ENCODE measurements at regions not wholly inside any gene's neighbourhood (a gene's known extent, or its start where the extent isn't known, plus 50 kb on each side); places are given as distances from the start of the nearest gene placed in this dataset.

- Histone ChIP-seq H3K9ac (no peak overlapping the region), H3K4me3 (ENCODE audit: low read depth in 2 of 2, low read length in 1 of 2) (peak overlapping the region in 1 of 2 experiments; percentile 27; a peak in 1 of 4 replicates), H3K27me3 (ENCODE audit: insufficient read depth) (no peaks in the 10 kb centered on the region), H3K9me3 (no peaks in the 10 kb centered on the region), H3K36me3 (replicated peaks in 1 of 2; ENCODE audit: control insufficient read depth in 1 of 2, insufficient read depth in 2 of 2, low read length in 1 of 2) (no peaks in the 10 kb centered on the region), H3F3A (replicated peaks; ENCODE audit: insufficient read depth) (no peaks in the 10 kb centered on the region), H3K4me1 (ENCODE audit: control insufficient read depth in 1 of 2, insufficient read depth in 2 of 2, low read depth in 1 of 2, low read length in 1 of 2) (peaks cover 0 to 8% of the 10 kb centered on the region in 2 experiments; a peak in 1 of 4 replicates), H4K20me1 (ENCODE audit: insufficient read depth) (no peaks in the 10 kb centered on the region), H2AFZ (ENCODE audit: low read depth) (peak overlapping the region; percentile 50; the same call in 1 of the 2 replicates), H3K9me2 (no peaks in the 10 kb centered on the region; the same call in 1 of the 2 replicates), H3K79me2 (ENCODE audit: insufficient read depth) (no peaks in the 10 kb centered on the region), H3K4me2 (peak overlapping the region; percentile 65), H3K27ac (ENCODE audit: low read depth in 2 of 2, low read length in 1 of 2) (no peak overlapping the region)
- no peak for DNase-seq
- CTCF ChIA-PET = interaction anchor here (1.6 kb wide), 1 partner anchor 10 kb away, joined by 3 read pairs; no protein-coding TSS in a partner anchor
- POLR2A ChIA-PET = no interaction called here
- 11% methylated on average over 3 of the region's 3 CpGs for WGBS (ENCODE audit: low lambda C conversion rate)
- no peak for TF ChIP-seq PBX3 (IDR thresholded peaks at IDR 0.05)
- no peak for TF ChIP-seq MXI1 (IDR thresholded peaks at IDR 0.05; ENCODE audit: low read depth, low read length)
- TF ChIP-seq TEAD4 (IDR thresholded peaks at IDR 0.05; ENCODE audit: borderline replicate concordance, insufficient read depth) = no peak
- no peak for TF ChIP-seq EP300 (IDR thresholded peaks at IDR 0.05; ENCODE audit: borderline replicate concordance in 1 of 2, low read depth in 1 of 2, low read length in 1 of 2)
- TF ChIP-seq CHD2 (IDR thresholded peaks at IDR 0.05; ENCODE audit: low read length, partially characterized antibody) = no peak
- no peak for TF ChIP-seq RXRA (IDR thresholded peaks at IDR 0.05; ENCODE audit: borderline replicate concordance, low read depth)
- TF ChIP-seq, protein P1, sequence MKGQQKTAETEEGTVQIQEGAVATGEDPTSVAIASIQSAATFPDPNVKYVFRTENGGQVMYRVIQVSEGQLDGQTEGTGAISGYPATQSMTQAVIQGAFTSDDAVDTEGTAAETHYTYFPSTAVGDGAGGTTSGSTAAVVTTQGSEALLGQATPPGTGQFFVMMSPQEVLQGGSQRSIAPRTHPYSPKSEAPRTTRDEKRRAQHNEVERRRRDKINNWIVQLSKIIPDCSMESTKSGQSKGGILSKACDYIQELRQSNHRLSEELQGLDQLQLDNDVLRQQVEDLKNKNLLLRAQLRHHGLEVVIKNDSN (IDR thresholded peaks at IDR 0.05; ENCODE audit: borderline replicate concordance, low read depth) = no peak
- TF ChIP-seq NFIC (IDR thresholded peaks at IDR 0.05; ENCODE audit: borderline replicate concordance) = no peak
Observed at GRCh38 chr2:35963824-35964223, 391.8 kb upstream of the CRIM1 start.

- Histone ChIP-seq H4K20me1 (ENCODE audit: insufficient read depth) (no peaks in the 10 kb centered on the region), H3K9me2 (no peaks in the 10 kb centered on the region; the same call in 1 of the 2 replicates), H3F3A (replicated peaks; ENCODE audit: insufficient read depth) (no peaks in the 10 kb centered on the region), H3K27ac (ENCODE audit: low read depth in 2 of 2, low read length in 1 of 2) (no peak overlapping the region), H3K4me2 (peak overlapping the region; percentile 65; the same call in 1 of the 2 replicates), H3K36me3 (replicated peaks in 1 of 2; ENCODE audit: control insufficient read depth in 1 of 2, insufficient read depth in 2 of 2, low read length in 1 of 2) (no peaks in the 10 kb centered on the region), H3K4me3 (ENCODE audit: low read depth in 2 of 2, low read length in 1 of 2) (no peak overlapping the region), H3K9ac (no peak overlapping the region), H2AFZ (ENCODE audit: low read depth) (no peak overlapping the region), H3K9me3 (no peaks in the 10 kb centered on the region), H3K79me2 (ENCODE audit: insufficient read depth) (no peaks in the 10 kb centered on the region), H3K4me1 (ENCODE audit: control insufficient read depth in 1 of 2, insufficient read depth in 2 of 2, low read depth in 1 of 2, low read length in 1 of 2) (peaks cover 0 to 8% of the 10 kb centered on the region in 2 experiments; a peak in 1 of 4 replicates), H3K27me3 (ENCODE audit: insufficient read depth) (no peaks in the 10 kb centered on the region)
- ChIA-PET POLR2A (no interaction called here), CTCF (interaction anchor here (1.6 kb wide), 1 partner anchor 10 kb away, joined by 3 read pairs; no protein-coding TSS in a partner anchor)
- no peak for TF ChIP-seq SIN3A (IDR thresholded peaks at IDR 0.05; ENCODE audit: borderline replicate concordance, low read depth, low read length)
- no peak for TF ChIP-seq FOXJ3 (CRISPR knock-in tag; IDR thresholded peaks at IDR 0.05)
- no peak for TF ChIP-seq YY1 (IDR thresholded peaks at IDR 0.05; ENCODE audit: low read depth)
- TF ChIP-seq EZH2phosphoT487 (IDR thresholded peaks at IDR 0.05; ENCODE audit: borderline replicate concordance, low read depth) = no peak
- TF ChIP-seq RCOR1 (IDR thresholded peaks at IDR 0.05; ENCODE audit: low read length) = no peak
- TF ChIP-seq TCF12 (IDR thresholded peaks at IDR 0.05) = no peak
- TF ChIP-seq GATA2 (CRISPR knock-in tag; IDR thresholded peaks at IDR 0.05) = no peak
- no peak for TF ChIP-seq RAD21 (IDR thresholded peaks at IDR 0.05; ENCODE audit: low read length)
- TF ChIP-seq TEAD4 (IDR thresholded peaks at IDR 0.05; ENCODE audit: borderline replicate concordance, insufficient read depth) = no peak
- TF ChIP-seq NRF1 (IDR thresholded peaks at IDR 0.05; ENCODE audit: low read depth, low read length) = no peak
- TF ChIP-seq ELF1 (IDR thresholded peaks at IDR 0.05) = no peak
- TF ChIP-seq RXRA (IDR thresholded peaks at IDR 0.05; ENCODE audit: borderline replicate concordance, low read depth) = no peak
- no peak for TF ChIP-seq EP300 (IDR thresholded peaks at IDR 0.05; ENCODE audit: borderline replicate concordance in 1 of 2, low read depth in 1 of 2, low read length in 1 of 2)
- TF ChIP-seq, protein P1 (IDR thresholded peaks at IDR 0.05; ENCODE audit: borderline replicate concordance, low read depth) = no peak
- no peak for TF ChIP-seq JUND (IDR thresholded peaks at IDR 0.05)
- TF ChIP-seq PBX3 (IDR thresholded peaks at IDR 0.05) = no peak
- TF ChIP-seq RFX5 (IDR thresholded peaks at IDR 0.05; ENCODE audit: low read length) = no peak
- no peak for DNase-seq
- WGBS (ENCODE audit: low lambda C conversion rate) = 6% methylated on average over 2 of the region's 2 CpGs
Observed at GRCh38 chr2:35963357-35963756, 392.2 kb upstream of the CRIM1 start.

All from SK-N-SH (cell line).